ENCODE measurements at regions not wholly inside any gene's neighbourhood (a gene's known extent, or its start where the extent isn't known, plus 50 kb on each side); places are given as distances from the start of the nearest gene placed in this dataset.

GRCh38 chr14:97513891-97514290 lies 716.7 kb downstream of the VRK1 start:
- H3K9me3 ChIP-seq (ENCODE audit: control insufficient read depth, insufficient read depth, low read length), result peaks cover 27% of the 10 kb centered on the region
- H2BK20ac ChIP-seq (ENCODE audit: low read depth, low read length), result no peak overlapping the region
- H3K23ac ChIP-seq (ENCODE audit: low read depth, low read length), result no peak overlapping the region
- no peak overlapping the region for H2BK5ac ChIP-seq (ENCODE audit: low read depth, low read length, poor library complexity, severe bottlenecking)
- no peak overlapping the region for H3K56ac ChIP-seq (ENCODE audit: extremely low read depth, insufficient read depth, low read length)
- no peak overlapping the region for H4K8ac ChIP-seq (ENCODE audit: low read depth in 2 of 2, low read length in 2 of 2)
- in situ Hi-C loops (cut with MboI; ENCODE audit: low sequenced_read_pairs) (no loop called here), dilution Hi-C loops (cut with HindIII; ENCODE audit: low sequenced_read_pairs, unreplicated experiment) (no loop called here), intact Hi-C loops (cut with micrococcal nuclease) (no loop called here)
- no CpG with 5 or more reads among the region's 5 CpGs for WGBS, 2 experiments (ENCODE audit: extremely low coverage in 2 of 2, insufficient read length in 1 of 2)
- H3K14ac ChIP-seq (replicated peaks; ENCODE audit: low read depth, low read length), result no peak overlapping the region
- H3K18ac ChIP-seq (ENCODE audit: low read depth, low read length), result no peak overlapping the region
- no TSS peak for BruUV-seq (replicated peaks)
- CTCF ChIA-PET, result no interaction called here
- TF ChIP-seq POLR2A (IDR thresholded peaks at IDR 0.05; ENCODE audit: low read depth, low read length), result no peak
- no peak for TF ChIP-seq BHLHE40 (IDR thresholded peaks at IDR 0.05; ENCODE audit: low read depth, low read length)
- TF ChIP-seq CHD1 (IDR thresholded peaks at IDR 0.05; ENCODE audit: low read depth, low read length), result no peak
- TF ChIP-seq, protein P1, sequence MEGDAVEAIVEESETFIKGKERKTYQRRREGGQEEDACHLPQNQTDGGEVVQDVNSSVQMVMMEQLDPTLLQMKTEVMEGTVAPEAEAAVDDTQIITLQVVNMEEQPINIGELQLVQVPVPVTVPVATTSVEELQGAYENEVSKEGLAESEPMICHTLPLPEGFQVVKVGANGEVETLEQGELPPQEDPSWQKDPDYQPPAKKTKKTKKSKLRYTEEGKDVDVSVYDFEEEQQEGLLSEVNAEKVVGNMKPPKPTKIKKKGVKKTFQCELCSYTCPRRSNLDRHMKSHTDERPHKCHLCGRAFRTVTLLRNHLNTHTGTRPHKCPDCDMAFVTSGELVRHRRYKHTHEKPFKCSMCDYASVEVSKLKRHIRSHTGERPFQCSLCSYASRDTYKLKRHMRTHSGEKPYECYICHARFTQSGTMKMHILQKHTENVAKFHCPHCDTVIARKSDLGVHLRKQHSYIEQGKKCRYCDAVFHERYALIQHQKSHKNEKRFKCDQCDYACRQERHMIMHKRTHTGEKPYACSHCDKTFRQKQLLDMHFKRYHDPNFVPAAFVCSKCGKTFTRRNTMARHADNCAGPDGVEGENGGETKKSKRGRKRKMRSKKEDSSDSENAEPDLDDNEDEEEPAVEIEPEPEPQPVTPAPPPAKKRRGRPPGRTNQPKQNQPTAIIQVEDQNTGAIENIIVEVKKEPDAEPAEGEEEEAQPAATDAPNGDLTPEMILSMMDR (conservative IDR thresholded peaks at IDR 0.05; ENCODE audit: low read depth, low read length), result no peak
- no peak for TF ChIP-seq MXI1 (IDR thresholded peaks at IDR 0.05; ENCODE audit: borderline replicate concordance, low read depth, low read length)
- TF ChIP-seq SMC3 (IDR thresholded peaks at IDR 0.05; ENCODE audit: low read depth, low read length), result no peak
- H4K91ac ChIP-seq (ENCODE audit: insufficient read depth, low read depth, low read length), result no peak overlapping the region
- no peak overlapping the region for H2BK15ac ChIP-seq (ENCODE audit: low read depth, low read length)
- no peak overlapping the region for H2AK5ac ChIP-seq (ENCODE audit: low read depth, low read length)
- H4K20me1 ChIP-seq (ENCODE audit: insufficient read depth, low read length), result no peaks in the 10 kb centered on the region
- no peak overlapping the region for H3K4me3 ChIP-seq (ENCODE audit: insufficient read depth, low read depth, low read length)
- H4K5ac ChIP-seq (ENCODE audit: low read depth, low read length), result no peak overlapping the region
- no peak overlapping the region for H2AK9ac ChIP-seq (replicated peaks; ENCODE audit: low read depth, low read length, poor library complexity)
- no peak overlapping the region for H3K27ac ChIP-seq (ENCODE audit: insufficient read depth, low read length)
- H2AFZ ChIP-seq (replicated peaks; ENCODE audit: low read length, poor library complexity), result no peak overlapping the region
- no peaks in the 10 kb centered on the region for H3K4me1 ChIP-seq (ENCODE audit: control insufficient read depth, insufficient read depth, low read length)
- H3K79me1 ChIP-seq (ENCODE audit: low read depth in 1 of 2, low read length in 2 of 2), result no peaks in the 10 kb centered on the region
- no peaks in the 10 kb centered on the region for H3K27me3 ChIP-seq (ENCODE audit: control insufficient read depth, insufficient read depth, low read length)
- DNase-seq, result no peak
- POLR2A ChIA-PET (ENCODE audit: unreplicated experiment), result no interaction called here
- ATAC-seq (ENCODE audit: low read depth), result no peak
- H3K9me1 ChIP-seq (ENCODE audit: insufficient read depth, low read length), result no peaks in the 10 kb centered on the region
- H3K4me2 ChIP-seq (ENCODE audit: low read depth, low read length), result no peak overlapping the region
- no peaks in the 10 kb centered on the region for H3K36me3 ChIP-seq (ENCODE audit: control insufficient read depth, insufficient read depth, low read length)
- no peak overlapping the region for H3K4ac ChIP-seq (ENCODE audit: low read depth, low read length)
- H2BK120ac ChIP-seq (ENCODE audit: low read depth, low read length), result no peak overlapping the region
- H3K9ac ChIP-seq (ENCODE audit: low read depth, low read length), result no peak overlapping the region

Measured in IMR-90 (cell line).